ENCODE measurements at regions not wholly inside any gene's neighbourhood (a gene's known extent, or its start where the extent isn't known, plus 50 kb on each side); places are given as distances from the start of the nearest gene placed in this dataset.

DNA sequence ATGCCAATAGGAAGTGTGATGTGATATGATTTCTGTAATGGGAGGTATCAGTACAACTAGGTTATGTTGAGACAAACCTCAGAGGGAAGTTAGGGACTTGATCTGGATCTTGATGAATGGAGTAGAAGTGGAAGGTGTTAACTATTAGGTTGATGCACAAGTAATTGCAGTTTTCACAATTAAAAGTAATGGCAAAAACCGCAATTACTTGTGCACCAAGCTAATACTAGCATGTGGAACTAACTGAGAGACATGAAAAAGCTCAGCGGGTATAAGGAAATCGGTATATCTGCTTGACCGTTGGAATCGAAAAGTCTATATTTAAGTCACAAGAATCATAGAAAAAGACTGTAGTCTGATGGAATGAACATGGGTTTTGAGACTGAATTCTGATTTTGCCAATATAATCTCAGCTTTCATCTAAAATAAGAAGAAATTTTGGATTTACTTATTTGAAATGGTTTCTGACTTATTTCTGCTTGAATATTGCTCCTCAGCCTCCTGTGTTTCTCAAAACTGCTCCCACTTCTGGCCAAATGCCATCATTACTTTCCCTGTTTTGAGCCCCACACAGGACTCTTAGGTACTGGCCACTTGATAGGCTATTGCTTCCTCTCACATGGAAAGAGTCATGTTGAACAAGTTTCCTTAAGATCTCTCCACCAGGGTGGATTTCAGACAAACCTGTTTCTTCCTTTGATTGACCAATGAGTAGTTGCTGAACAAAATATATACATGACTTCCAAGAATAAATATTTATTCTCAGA, 271.5 kb upstream of the COL8A1 start:
- Histone ChIP-seq H3K4me1 (no peaks in the 10 kb centered on the region), H3K27ac (no peak overlapping the region), H3K36me3 (no peaks in the 10 kb centered on the region), H3K27me3 (no peaks in the 10 kb centered on the region), H3K9me3 (no peaks in the 10 kb centered on the region), H3K4me3 (no peak overlapping the region)
- no peak for DNase-seq
- intact Hi-C loops (cut with DNase I; ENCODE audit: low total_unique reads), result no loop called here
- no peak for TF ChIP-seq POLR2A (IDR thresholded peaks at IDR 0.05)
- TF ChIP-seq, protein P1, sequence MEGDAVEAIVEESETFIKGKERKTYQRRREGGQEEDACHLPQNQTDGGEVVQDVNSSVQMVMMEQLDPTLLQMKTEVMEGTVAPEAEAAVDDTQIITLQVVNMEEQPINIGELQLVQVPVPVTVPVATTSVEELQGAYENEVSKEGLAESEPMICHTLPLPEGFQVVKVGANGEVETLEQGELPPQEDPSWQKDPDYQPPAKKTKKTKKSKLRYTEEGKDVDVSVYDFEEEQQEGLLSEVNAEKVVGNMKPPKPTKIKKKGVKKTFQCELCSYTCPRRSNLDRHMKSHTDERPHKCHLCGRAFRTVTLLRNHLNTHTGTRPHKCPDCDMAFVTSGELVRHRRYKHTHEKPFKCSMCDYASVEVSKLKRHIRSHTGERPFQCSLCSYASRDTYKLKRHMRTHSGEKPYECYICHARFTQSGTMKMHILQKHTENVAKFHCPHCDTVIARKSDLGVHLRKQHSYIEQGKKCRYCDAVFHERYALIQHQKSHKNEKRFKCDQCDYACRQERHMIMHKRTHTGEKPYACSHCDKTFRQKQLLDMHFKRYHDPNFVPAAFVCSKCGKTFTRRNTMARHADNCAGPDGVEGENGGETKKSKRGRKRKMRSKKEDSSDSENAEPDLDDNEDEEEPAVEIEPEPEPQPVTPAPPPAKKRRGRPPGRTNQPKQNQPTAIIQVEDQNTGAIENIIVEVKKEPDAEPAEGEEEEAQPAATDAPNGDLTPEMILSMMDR (IDR thresholded peaks at IDR 0.05), result no peak

DNA sequence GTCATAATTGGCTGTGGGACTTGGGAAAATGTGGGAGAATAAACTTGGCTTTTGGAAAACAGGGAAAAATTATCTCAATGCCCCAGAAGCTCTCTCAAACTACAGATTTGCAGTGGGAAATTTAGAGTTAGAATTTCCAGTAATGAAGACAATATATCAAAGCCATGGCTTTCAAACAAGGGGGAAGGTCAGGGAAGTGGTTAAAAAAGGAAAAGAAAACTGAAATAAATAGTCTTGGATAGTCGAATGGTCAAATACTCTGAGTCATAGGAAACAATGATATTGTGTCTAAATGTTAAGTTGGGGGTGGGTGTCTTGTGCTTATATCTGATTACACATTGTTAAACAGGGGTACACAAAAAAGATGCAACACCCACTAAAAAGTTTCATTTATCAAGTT, 272.4 kb upstream of the COL8A1 start:
- Histone ChIP-seq H3K4me3 (no peak overlapping the region), H3K27me3 (no peaks in the 10 kb centered on the region), H3K9me3 (no peaks in the 10 kb centered on the region), H3K36me3 (no peaks in the 10 kb centered on the region), H3K4me1 (no peaks in the 10 kb centered on the region), H3K27ac (no peak overlapping the region)
- no peak for TF ChIP-seq POLR2A (IDR thresholded peaks at IDR 0.05)
- no peak for DNase-seq
- intact Hi-C loops (cut with DNase I; ENCODE audit: low total_unique reads), result no loop called here

DNA sequence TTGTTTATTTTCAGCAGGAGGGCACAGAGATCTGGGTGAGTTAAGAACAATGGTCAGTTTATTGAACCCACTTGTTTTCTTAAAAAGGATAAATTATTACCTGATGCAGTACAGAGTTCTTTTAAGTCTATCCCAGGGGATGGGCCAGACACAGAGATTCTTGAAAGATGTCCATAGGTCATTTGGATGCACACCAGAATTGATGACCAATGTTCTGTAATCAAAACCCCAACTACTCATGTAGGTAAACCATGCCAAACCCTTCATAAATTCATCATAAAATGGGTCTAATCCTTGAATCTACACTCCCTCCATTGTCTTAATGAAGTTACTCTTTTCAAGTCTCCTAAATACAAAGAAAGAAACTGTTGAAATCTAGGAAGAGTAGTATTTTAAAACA, 273.0 kb upstream of the COL8A1 start:
- H3K27me3 ChIP-seq, result no peaks in the 10 kb centered on the region
- no peak overlapping the region for H3K27ac ChIP-seq
- H3K4me1 ChIP-seq, result no peaks in the 10 kb centered on the region
- H3K4me3 ChIP-seq, result no peak overlapping the region
- no peak for DNase-seq
- intact Hi-C loops (cut with DNase I; ENCODE audit: low total_unique reads), result no loop called here
- no peaks in the 10 kb centered on the region for H3K36me3 ChIP-seq
- TF ChIP-seq, protein P1 (IDR thresholded peaks at IDR 0.05), result no peak
- no peak for TF ChIP-seq POLR2A (IDR thresholded peaks at IDR 0.05)
- H3K9me3 ChIP-seq, result no peaks in the 10 kb centered on the region

DNA sequence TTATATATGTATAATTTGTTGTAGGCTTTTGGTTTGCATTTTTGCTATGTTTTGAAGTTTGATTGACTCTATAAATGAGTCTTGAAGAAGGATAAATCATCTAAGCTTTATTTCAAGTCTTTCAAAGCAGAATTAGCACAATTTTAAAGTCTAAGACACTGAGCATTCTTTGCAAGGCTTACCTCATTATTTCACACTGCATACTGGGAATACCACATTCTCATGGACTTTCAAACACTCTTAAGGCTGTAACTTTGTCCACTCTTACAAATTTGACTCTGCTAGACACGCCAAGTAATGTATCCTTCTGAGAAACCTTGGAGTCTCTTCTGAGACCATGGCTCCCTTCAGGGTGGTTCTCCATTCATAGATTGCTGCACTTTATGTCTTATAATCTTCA, 281.3 kb upstream of the COL8A1 start:
- TF ChIP-seq POLR2A (IDR thresholded peaks at IDR 0.05), result no peak
- TF ChIP-seq, protein P1 (IDR thresholded peaks at IDR 0.05), result no peak
- DNase-seq, result no peak
- no peaks in the 10 kb centered on the region for H3K36me3 ChIP-seq
- H3K4me3 ChIP-seq, result no peak overlapping the region
- H3K27ac ChIP-seq, result no peak overlapping the region
- H3K9me3 ChIP-seq, result no peaks in the 10 kb centered on the region
- H3K4me1 ChIP-seq, result no peaks in the 10 kb centered on the region
- intact Hi-C loops (cut with DNase I; ENCODE audit: low total_unique reads), result no loop called here
- no peaks in the 10 kb centered on the region for H3K27me3 ChIP-seq

DNA sequence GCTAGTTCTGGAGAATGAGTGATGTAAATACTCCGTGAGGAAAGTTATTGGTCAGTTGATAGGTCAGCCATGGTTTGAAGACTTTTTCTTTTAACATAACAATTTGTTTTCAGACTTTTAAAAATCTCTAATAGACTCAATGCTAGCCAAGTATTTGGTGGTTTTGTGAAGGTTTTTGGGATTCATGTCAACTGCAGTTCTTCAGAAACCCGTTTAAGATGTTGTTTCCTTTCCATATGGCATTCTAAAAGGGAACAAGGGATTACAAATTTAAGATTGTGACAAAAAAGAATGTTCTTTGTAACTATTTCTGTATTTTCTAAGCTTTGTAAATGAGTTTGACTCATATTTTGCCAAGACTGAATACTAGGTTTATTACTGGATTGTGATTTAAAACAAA, 281.7 kb upstream of the COL8A1 start:
- no peaks in the 10 kb centered on the region for H3K36me3 ChIP-seq
- no peak for TF ChIP-seq POLR2A (IDR thresholded peaks at IDR 0.05)
- TF ChIP-seq, protein P1 (IDR thresholded peaks at IDR 0.05), result no peak
- no peaks in the 10 kb centered on the region for H3K27me3 ChIP-seq
- no peak overlapping the region for H3K4me3 ChIP-seq
- intact Hi-C loops (cut with DNase I; ENCODE audit: low total_unique reads), result no loop called here
- no peak overlapping the region for H3K27ac ChIP-seq
- no peaks in the 10 kb centered on the region for H3K4me1 ChIP-seq
- DNase-seq, result no peak
- H3K9me3 ChIP-seq, result no peaks in the 10 kb centered on the region

All from uterus (tissue), 3 donors.